GM12878 (cell line): ENCODE measurements at regions not wholly inside any gene's neighbourhood (a gene's known extent, or its start where the extent isn't known, plus 50 kb on each side); places are given as distances from the start of the nearest gene placed in this dataset.

Source experiments
- ATAC-seq: fragments of 200-7000 bp; cut with Tn5 transposase; 3 replicates; pipeline ENCODE4 v1.9.1; 2020; ENCODE audit warnings: mild to moderate bottlenecking, moderate library complexity
- BruUV-seq: library from RNA; stranded (reverse); fragments of 400-500 nt; replicated peaks from 2 replicates; lab custom pipeline; 2021; lab: Mats Ljungman, UMichigan
- CTCF ChIA-PET: fragments of 300-600 bp; sonication (Branson Sonifier 250); formaldehyde crosslinking; extraction: SDS; loops from one replicate; lab custom pipeline; 2021; ENCODE audit warnings: inconsistent platforms; lab: Yijun Ruan, JAX
- POLR2A ChIA-PET: fragments of 350-600 bp; formaldehyde crosslinking; extraction: SDS; loops from one replicate; lab custom pipeline; 2021; ENCODE audit warnings: inconsistent platforms; lab: Charles Lee
- RAD21 ChIA-PET: fragments of 300-600 bp; sonication (Branson Sonifier 250); formaldehyde crosslinking; loops from one replicate; lab custom pipeline; 2023; ENCODE audit warnings: antibody characterized with exemption; ENCODE audit not compliant: unreplicated experiment; lab: Charles Lee
- SMC1A ChIA-PET: fragments of 300-600 bp; sonication (Branson Sonifier 250); formaldehyde crosslinking; loops from one replicate; lab custom pipeline; 2023; ENCODE audit not compliant: unreplicated experiment, uncharacterized antibody; lab: Charles Lee
- DNase-seq: peaks from one replicate; pipeline ENCODE4 v3.0.0-alpha.2; 2011; ENCODE audit warnings: low read depth, low spot score
- FAIRE-seq: peaks from 3 replicates; lab custom pipeline; 2011; peaks lifted over from hg19 to GRCh38; lab: Jason Lieb, UNC
- H2AFZ ChIP-seq: 2 replicates; pipeline ENCODE4 v1.6.0; 2011; ENCODE audit warnings: low read depth, low read length, control low read depth; ENCODE audit not compliant: control insufficient read depth
- H3K27ac ChIP-seq: 2 replicates; pipeline ENCODE4 v1.5.1; 2011; ENCODE audit warnings: control low read depth; ENCODE audit not compliant: control insufficient read depth, insufficient read depth
- H3K27me3 ChIP-seq, 2 experiments: replicated peaks in 1 of 2; 2 replicates each; pipeline versions ENCODE4 v1.6.0 to v1.6.1; 2011; ENCODE audit warnings: low read length in 1 of 2; ENCODE audit not compliant: control insufficient read depth in 2 of 2, insufficient read depth in 2 of 2
- H3K36me3 ChIP-seq, 2 experiments: 2 replicates each; pipeline ENCODE4 v1.5.1; 2011; ENCODE audit warnings: low read length in 1 of 2; ENCODE audit not compliant: control insufficient read depth in 2 of 2, insufficient read depth in 2 of 2
- H3K4me1 ChIP-seq: 2 replicates; pipeline ENCODE4 v1.6.1; 2011; ENCODE audit warnings: mild to moderate bottlenecking, low read length, moderate library complexity, mixed read lengths; ENCODE audit not compliant: control insufficient read depth, insufficient read depth
- H3K4me2 ChIP-seq: 2 replicates; pipeline ENCODE4 v1.6.0; 2011; ENCODE audit warnings: control low read depth; ENCODE audit not compliant: control insufficient read depth, insufficient read depth
- H3K4me3 ChIP-seq: fragments of 200-600 bp; sonication (generic); 2 replicates; pipeline ENCODE4 v1.5.1; 2016
- H3K79me2 ChIP-seq: 2 replicates; pipeline ENCODE4 v1.6.0; 2011; ENCODE audit warnings: low read length; ENCODE audit not compliant: control insufficient read depth, insufficient read depth
- H3K9ac ChIP-seq: 2 replicates; pipeline ENCODE4 v1.8.0; 2011; ENCODE audit warnings: low read length, control low read depth, mixed read lengths; ENCODE audit not compliant: control insufficient read depth, insufficient read depth
- H3K9me3 ChIP-seq: replicated peaks from 3 replicates; pipeline ENCODE4 v1.5.1; 2011; ENCODE audit warnings: mild to moderate bottlenecking, low read length; ENCODE audit not compliant: control insufficient read depth, insufficient read depth
- H4K20me1 ChIP-seq: 2 replicates; pipeline ENCODE4 v1.6.0; 2011; ENCODE audit not compliant: control insufficient read depth, insufficient read depth
- ASH2L ChIP-seq: fragments of 300-600, 200-600 bp; sonication (generic); IDR thresholded peaks from 2 replicates; pipeline ENCODE4 v1.6.1; 2017; ENCODE audit warnings: low read depth, mild to moderate bottlenecking, borderline replicate concordance
- CREB1 ChIP-seq: IDR thresholded peaks from 2 replicates; pipeline ENCODE4 v1.6.1; 2012; ENCODE audit warnings: low read depth, mild to moderate bottlenecking, inconsistent platforms
- ETV6 ChIP-seq, 2 experiments: fragments of 450-650 bp in 1 of 2; IDR thresholded peaks in 1 of 2; conservative IDR thresholded peaks in 1 of 2; 2 replicates each; pipeline ENCODE4 v1.6.1; 2014; ENCODE audit warnings: antibody characterized with exemption in 1 of 2, borderline replicate concordance in 1 of 2, low read depth in 1 of 2, mild to moderate bottlenecking in 1 of 2, moderate library complexity in 1 of 2
- HSF1 ChIP-seq: fragments of 150-350 bp; IDR thresholded peaks from 2 replicates; pipeline ENCODE4 v1.6.1; 2014; ENCODE audit warnings: mild to moderate bottlenecking, low read depth, low read length
- KAT2A ChIP-seq: conservative IDR thresholded peaks from 2 replicates; pipeline ENCODE4 v1.6.1; 2011; ENCODE audit warnings: low read depth, low read length; ENCODE audit not compliant: control insufficient read depth
- PAX5 ChIP-seq: IDR thresholded peaks from 2 replicates; pipeline ENCODE4 v1.6.1; 2011; ENCODE audit warnings: low read depth, low read length, borderline replicate concordance
- POU2F2 ChIP-seq: IDR thresholded peaks from 3 replicates; pipeline ENCODE4 v1.6.1; 2011; ENCODE audit warnings: low read depth, mild to moderate bottlenecking, low read length, borderline replicate concordance
- RFX5 ChIP-seq: IDR thresholded peaks from 2 replicates; pipeline ENCODE4 v1.6.1; 2011; ENCODE audit warnings: low read depth, low read length, improper control_type of control experiment
- SREBF1 ChIP-seq: IDR thresholded peaks from 2 replicates; pipeline ENCODE4 v1.6.1; 2012; ENCODE audit warnings: mild to moderate bottlenecking, low read length
- WRNIP1 ChIP-seq: IDR thresholded peaks from 2 replicates; pipeline ENCODE4 v1.6.1; 2011; ENCODE audit warnings: low read depth, low read length, improper control_type of control experiment, borderline replicate concordance
- ZBED1 ChIP-seq: IDR thresholded peaks from 2 replicates; pipeline ENCODE4 v1.6.1; 2016; ENCODE audit warnings: borderline replicate concordance
- ZNF207 ChIP-seq: fragments of 450-650 bp; IDR thresholded peaks from 2 replicates; pipeline ENCODE4 v1.6.1; 2014; ENCODE audit warnings: antibody characterized with exemption, mild to moderate bottlenecking, borderline replicate concordance
- WGBS: methylation state at CpG from one replicate; pipeline ENCODE4 v1.1.6; 2016; ENCODE audit warnings: low lambda C conversion rate; ENCODE audit not compliant: insufficient replicate concordance, insufficient coverage; ENCODE audit errors: missing lambda C conversion rate; 5-methylcytosine and 5-hydroxymethylcytosine counted together
- in situ Hi-C: fragments of 300-500 bp; cut with MboI; formaldehyde crosslinking; loops from 9 replicates; pipeline ENCODE4 v1.14.3; 2018; ENCODE audit warnings: mixed read lengths
- intact Hi-C: fragments of 100-400 bp; cut with micrococcal nuclease; formaldehyde crosslinking; loops from one replicate; pipeline ENCODE4 v1.14.2; 2022; ENCODE audit not compliant: unreplicated experiment
- TF ChIP-seq, protein P1 (sequence below): fragments of 450-650 bp; IDR thresholded peaks from 2 replicates; pipeline ENCODE4 v1.6.1; 2018; ENCODE audit warnings: mild to moderate bottlenecking, low read depth, moderate library complexity; ENCODE audit not compliant: partially characterized antibody

DNA sequence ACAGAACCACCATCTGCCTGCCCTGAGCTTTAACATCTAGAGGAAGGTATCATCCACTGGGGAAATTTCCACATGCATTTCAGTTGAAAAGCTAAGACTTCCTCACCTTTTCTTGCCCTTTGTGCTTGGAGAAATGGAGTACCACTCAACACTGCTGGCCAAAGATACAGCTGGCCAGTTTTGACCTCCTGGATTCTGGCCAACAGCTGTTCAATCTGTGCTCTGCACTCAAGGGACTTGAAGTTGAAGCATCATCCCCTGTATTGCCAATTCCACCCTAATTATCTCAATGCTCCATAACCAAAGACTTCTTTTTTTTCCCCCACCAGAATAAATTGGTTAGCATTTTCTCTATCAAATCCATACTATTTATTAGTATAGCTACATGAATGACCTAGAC lies 70.4 kb upstream of the PRDM9 start:
- Histone ChIP-seq H2AFZ (no peak overlapping the region), H3K4me1 (no peaks in the 10 kb centered on the region), H3K79me2 (no peaks in the 10 kb centered on the region), H3K9ac (no peak overlapping the region), H3K4me2 (no peak overlapping the region), H3K9me3 (no peaks in the 10 kb centered on the region), H3K36me3 (no peaks in the 10 kb centered on the region), H3K4me3 (no peak overlapping the region), H3K27me3 (no peaks in the 10 kb centered on the region), H4K20me1 (no peaks in the 10 kb centered on the region), H3K27ac (no peak overlapping the region)
- DNase-seq (no peak), ATAC-seq (no peak), FAIRE-seq (no peak)
- in situ Hi-C loops: no loop called here
- ChIA-PET CTCF (interaction anchor here (0.6 to 1.5 kb wide), 4 partner anchors 11 to 147 kb away, joined by 3 read pairs; no protein-coding TSS in a partner anchor), SMC1A (interaction anchor here (0.5 to 1.3 kb wide), 3 partner anchors 11 to 306 kb away, joined by 3 to 5 read pairs (median 3); no protein-coding TSS in a partner anchor), POLR2A (no interaction called here), RAD21 (no interaction called here)
- TF ChIP-seq ETV6 (conservative IDR thresholded peaks at IDR 0.05 in 1 of 2, IDR thresholded peaks at IDR 0.05 in 1 of 2; ENCODE audit: borderline replicate concordance in 1 of 2, low read depth in 1 of 2) (no peak), CREB1 (no peak), KAT2A (no peak)
- intact Hi-C loops: no loop called here
- no TSS peak for BruUV-seq

DNA sequence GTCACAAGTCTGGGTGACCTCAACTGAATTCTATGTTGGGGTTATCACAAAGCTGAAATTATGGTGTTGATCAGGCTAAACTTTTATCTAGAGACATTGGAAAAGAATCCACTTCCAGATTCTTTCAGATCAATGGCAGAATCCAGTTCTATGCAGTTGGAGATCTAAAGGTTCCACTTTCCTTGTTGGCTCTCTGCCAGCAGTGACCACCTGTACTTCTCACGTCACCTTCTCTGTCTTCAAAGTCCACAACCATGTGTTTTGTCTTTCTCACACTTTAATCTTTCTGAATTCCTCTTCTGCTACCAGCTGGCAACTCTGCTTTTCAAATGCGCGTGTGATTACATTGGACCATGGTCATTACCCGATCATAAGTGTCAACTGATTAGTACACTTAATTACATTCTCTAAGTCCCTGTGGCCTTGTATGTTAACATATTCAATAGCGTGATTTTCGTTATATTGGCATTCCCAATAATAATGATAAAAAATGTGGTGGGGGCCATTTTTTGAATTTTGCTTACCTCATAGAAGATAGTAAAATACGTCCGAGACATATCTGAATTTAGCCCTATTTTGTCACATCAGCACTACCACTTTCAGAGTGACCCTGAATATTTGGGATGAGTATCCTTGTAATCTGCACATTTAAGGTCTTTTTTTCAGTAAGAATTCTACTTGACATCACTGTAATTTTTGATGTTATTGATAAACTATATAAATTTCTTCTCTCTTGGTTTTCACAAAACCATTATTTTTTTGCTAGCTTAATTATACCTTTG lies 73.7 kb upstream of the PRDM9 start:
- POLR2A ChIA-PET: no interaction called here
- FAIRE-seq: no peak
- 58% methylated on average over 8 of the region's 8 CpGs for WGBS
- TF ChIP-seq ETV6 (conservative IDR thresholded peaks at IDR 0.05 in 1 of 2, IDR thresholded peaks at IDR 0.05 in 1 of 2; ENCODE audit: borderline replicate concordance in 1 of 2, low read depth in 1 of 2): no peak
- TF ChIP-seq ZNF207: no peak
- TF ChIP-seq HSF1: no peak
- no peak for TF ChIP-seq RFX5
- TF ChIP-seq, protein P1, sequence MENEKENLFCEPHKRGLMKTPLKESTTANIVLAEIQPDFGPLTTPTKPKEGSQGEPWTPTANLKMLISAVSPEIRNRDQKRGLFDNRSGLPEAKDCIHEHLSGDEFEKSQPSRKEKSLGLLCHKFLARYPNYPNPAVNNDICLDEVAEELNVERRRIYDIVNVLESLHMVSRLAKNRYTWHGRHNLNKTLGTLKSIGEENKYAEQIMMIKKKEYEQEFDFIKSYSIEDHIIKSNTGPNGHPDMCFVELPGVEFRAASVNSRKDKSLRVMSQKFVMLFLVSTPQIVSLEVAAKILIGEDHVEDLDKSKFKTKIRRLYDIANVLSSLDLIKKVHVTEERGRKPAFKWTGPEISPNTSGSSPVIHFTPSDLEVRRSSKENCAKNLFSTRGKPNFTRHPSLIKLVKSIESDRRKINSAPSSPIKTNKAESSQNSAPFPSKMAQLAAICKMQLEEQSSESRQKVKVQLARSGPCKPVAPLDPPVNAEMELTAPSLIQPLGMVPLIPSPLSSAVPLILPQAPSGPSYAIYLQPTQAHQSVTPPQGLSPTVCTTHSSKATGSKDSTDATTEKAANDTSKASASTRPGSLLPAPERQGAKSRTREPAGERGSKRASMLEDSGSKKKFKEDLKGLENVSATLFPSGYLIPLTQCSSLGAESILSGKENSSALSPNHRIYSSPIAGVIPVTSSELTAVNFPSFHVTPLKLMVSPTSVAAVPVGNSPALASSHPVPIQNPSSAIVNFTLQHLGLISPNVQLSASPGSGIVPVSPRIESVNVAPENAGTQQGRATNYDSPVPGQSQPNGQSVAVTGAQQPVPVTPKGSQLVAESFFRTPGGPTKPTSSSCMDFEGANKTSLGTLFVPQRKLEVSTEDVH: no peak
- TF ChIP-seq WRNIP1: no peak
- TF ChIP-seq ZBED1: no peak
- no peak for TF ChIP-seq SREBF1
- TF ChIP-seq POU2F2: no peak
- no peak for TF ChIP-seq ASH2L
- TF ChIP-seq PAX5: no peak

More for the DNA sequence above, 73.7 kb upstream of the PRDM9 start:
- Histone ChIP-seq H3K27me3 (no peaks in the 10 kb centered on the region), H2AFZ (no peak overlapping the region), H3K4me2 (no peak overlapping the region), H3K4me1 (no peaks in the 10 kb centered on the region), H3K36me3 (no peaks in the 10 kb centered on the region), H4K20me1 (no peaks in the 10 kb centered on the region), H3K9me3 (no peaks in the 10 kb centered on the region), H3K79me2 (no peaks in the 10 kb centered on the region), H3K4me3 (no peak overlapping the region), H3K27ac (no peak overlapping the region), H3K9ac (no peak overlapping the region)
- ATAC-seq (no peak), DNase-seq (no peak)
- BruUV-seq: no TSS peak
- intact Hi-C loops: no loop called here
- ChIA-PET CTCF (no interaction called here), SMC1A (no interaction called here), RAD21 (no interaction called here)
- in situ Hi-C loops: no loop called here
